ENCODE measurements at regions not wholly inside any gene's neighbourhood (a gene's known extent, or its start where the extent isn't known, plus 50 kb on each side); places are given as distances from the start of the nearest gene placed in this dataset.

- TF ChIP-seq CTCF (conservative IDR thresholded peaks at IDR 0.05; ENCODE audit: low read length) (no peak), EZH2phosphoT487 (IDR thresholded peaks at IDR 0.05; ENCODE audit: borderline replicate concordance) (no peak)
Observed at GRCh38 chr10:123316776-123317175, 162.6 kb downstream of the BUB3 start.
